Ovary (tissue), 7 donors: ENCODE measurements at regions not wholly inside any gene's neighbourhood (a gene's known extent, or its start where the extent isn't known, plus 50 kb on each side); places are given as distances from the start of the nearest gene placed in this dataset.
"Not testable (repeated sequence)": the region's sequence is repeated elsewhere in the genome, so short reads cannot be mapped to it uniquely, and the experiment has no call there.

Experiments used
- DNase-seq, 5 donors: peaks; one replicate each; pipeline ENCODE4 v3.0.0-alpha.2; 2019 to 2020
- H3K27ac ChIP-seq, 2 donors: fragments of 200-600 bp; one replicate each; pipeline versions ENCODE4 v1.5.1 to v1.8.0; 2019 to 2022
- H3K27me3 ChIP-seq: fragments of 200-600 bp; one replicate; pipeline ENCODE4 v1.8.0; 2022
- H3K36me3 ChIP-seq: fragments of 200-600 bp; sonication (generic); one replicate; pipeline ENCODE4 v1.5.1; 2019
- H3K4me1 ChIP-seq: one replicate; pipeline ENCODE4 v1.8.1; 2013; ENCODE audit warnings: mild to moderate bottlenecking, moderate library complexity; ENCODE audit not compliant: insufficient read depth
- H3K4me3 ChIP-seq: fragments of 200-600 bp; sonication (generic); one replicate; pipeline ENCODE4 v1.5.1; 2017
- H3K9me3 ChIP-seq, 2 donors: fragments of 200-600 bp in 1 of 2; sonication (generic) in 1 of 2; one replicate each; pipeline versions ENCODE4 v1.5.1 to v1.8.1; 2013 to 2019; ENCODE audit warnings: mild to moderate bottlenecking in 1 of 2, moderate library complexity in 1 of 2
- EP300 ChIP-seq: sonication (generic); formaldehyde crosslinking; IDR thresholded peaks from one replicate; pipeline ENCODE4 v1.6.1; 2017; ENCODE audit warnings: antibody characterized with exemption
- POLR2A ChIP-seq: fragments of 450-650 bp; IDR thresholded peaks from one replicate; pipeline ENCODE4 v1.6.1; 2017; ENCODE audit warnings: antibody characterized with exemption, mild to moderate bottlenecking, moderate library complexity
- WGBS, 3 donors: extraction: QIAGEN DNeasy Blood & Tissue Kit in 1 of 3; methylation state at CpG; one replicate each; pipeline versions ENCODE4 v1.1.5 to v1.1.7; 2013 to 2017; 5-methylcytosine and 5-hydroxymethylcytosine counted together
- intact Hi-C, 4 donors: fragments of 100-400 bp; cut with DNase I; formaldehyde crosslinking; loops; one replicate each; pipeline versions ENCODE4 v1.11.0 to v1.15.1; 2022 to 2023
- TF ChIP-seq, protein P1 (sequence below), 3 donors: fragments of 450-650 bp in 2 of 3; fragments of 200-600 bp in 1 of 3; IDR thresholded peaks; one replicate each; pipeline versions ENCODE4 v1.5.1 to v1.8.0; 2016 to 2022; ENCODE audit warnings: antibody characterized with exemption in 3 of 3, mild to moderate bottlenecking in 1 of 3
- donor health status: DM: no; HTN: no; CAD: no; lungs with moderate emphysema.
- donor health status: DM: no; HTN: no; CAD: no.
- donor health status: Bipolar disorder and iron deficiency.
- donor health status: DM: no; HTN: no; CAD: no.
- donor health status: DM: yes; HTN: yes; CAD: no.

DNA sequence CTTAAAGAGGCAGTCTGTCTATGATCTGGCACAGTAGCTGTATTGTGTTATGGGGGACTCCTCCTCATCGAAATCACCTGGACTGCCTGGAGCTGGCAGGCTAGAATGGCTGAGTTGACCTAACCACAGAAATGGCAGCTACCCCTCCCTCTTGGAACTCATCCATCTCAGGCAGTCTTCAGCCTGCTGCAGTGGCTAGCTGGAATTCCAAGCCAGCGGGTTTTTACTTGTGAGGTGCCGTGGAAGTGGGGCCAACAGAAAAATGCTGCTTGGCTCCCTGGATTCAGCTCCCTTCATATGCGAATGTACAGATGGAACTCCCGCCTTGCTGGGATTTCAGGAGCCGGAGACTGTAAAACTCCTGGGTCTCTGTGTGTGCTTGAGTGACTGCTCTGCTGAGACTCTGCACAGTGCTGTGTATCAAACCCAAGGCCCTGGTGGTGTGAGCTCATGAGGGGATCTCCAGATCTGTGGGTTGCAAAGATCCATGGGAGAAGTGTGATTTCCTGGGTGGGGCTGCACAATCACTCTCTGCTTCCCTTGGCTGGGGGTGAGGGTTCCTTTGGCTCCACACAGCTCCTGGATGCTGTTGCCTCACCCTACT, 316.9 kb downstream of the CTH start:
- Histone ChIP-seq H3K27ac (no peak overlapping the region), H3K4me1 (no peaks in the 10 kb centered on the region), H3K4me3 (no peak overlapping the region), H3K27me3 (no peaks in the 10 kb centered on the region), H3K36me3 (no peaks in the 10 kb centered on the region), H3K9me3 (no peaks in the 10 kb centered on the region)
- intact Hi-C loops = no loop called here
- WGBS, 3 donors = 62 to 90% (median 83%) methylated on average over 6 of the region's 6 CpGs
- no peak for DNase-seq
- TF ChIP-seq EP300 = no peak
- no peak for TF ChIP-seq POLR2A
- TF ChIP-seq, protein P1, sequence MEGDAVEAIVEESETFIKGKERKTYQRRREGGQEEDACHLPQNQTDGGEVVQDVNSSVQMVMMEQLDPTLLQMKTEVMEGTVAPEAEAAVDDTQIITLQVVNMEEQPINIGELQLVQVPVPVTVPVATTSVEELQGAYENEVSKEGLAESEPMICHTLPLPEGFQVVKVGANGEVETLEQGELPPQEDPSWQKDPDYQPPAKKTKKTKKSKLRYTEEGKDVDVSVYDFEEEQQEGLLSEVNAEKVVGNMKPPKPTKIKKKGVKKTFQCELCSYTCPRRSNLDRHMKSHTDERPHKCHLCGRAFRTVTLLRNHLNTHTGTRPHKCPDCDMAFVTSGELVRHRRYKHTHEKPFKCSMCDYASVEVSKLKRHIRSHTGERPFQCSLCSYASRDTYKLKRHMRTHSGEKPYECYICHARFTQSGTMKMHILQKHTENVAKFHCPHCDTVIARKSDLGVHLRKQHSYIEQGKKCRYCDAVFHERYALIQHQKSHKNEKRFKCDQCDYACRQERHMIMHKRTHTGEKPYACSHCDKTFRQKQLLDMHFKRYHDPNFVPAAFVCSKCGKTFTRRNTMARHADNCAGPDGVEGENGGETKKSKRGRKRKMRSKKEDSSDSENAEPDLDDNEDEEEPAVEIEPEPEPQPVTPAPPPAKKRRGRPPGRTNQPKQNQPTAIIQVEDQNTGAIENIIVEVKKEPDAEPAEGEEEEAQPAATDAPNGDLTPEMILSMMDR (IDR thresholded peaks at IDR 0.05) = no peak

- H3K27me3 ChIP-seq, H3K4me3 ChIP-seq, H3K4me1 ChIP-seq, H3K9me3 ChIP-seq, DNase-seq, H3K36me3 ChIP-seq, H3K27ac ChIP-seq, intact Hi-C loops: not testable (repeated sequence)
- WGBS, 3 donors = 83 to 92% (median 85%) methylated on average over 5 to 6 of the region's 6 CpGs
These were observed 311.1 kb downstream of the PTGER3 start for GRCh38 chr1:70736518-70736917.

DNA sequence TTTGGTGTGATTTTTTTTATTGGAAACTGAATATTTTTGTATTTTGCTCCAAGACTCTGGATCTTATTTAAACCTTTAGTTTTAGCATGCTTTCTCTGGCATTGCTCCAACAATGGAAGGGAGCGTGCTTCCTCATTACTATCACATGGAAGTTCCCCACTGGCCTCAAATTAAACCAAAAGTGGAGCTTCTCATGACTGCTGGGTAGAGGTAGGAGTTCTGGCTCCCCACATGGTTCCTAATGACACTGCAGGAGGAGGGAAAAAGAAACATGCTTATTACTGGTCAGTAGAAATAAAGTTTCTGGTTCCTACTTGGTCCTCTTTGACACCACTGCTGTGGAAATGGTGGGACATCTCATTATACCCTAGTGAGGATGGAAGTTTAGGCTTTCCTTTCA, 310.5 kb downstream of the PTGER3 start:
- no peaks in the 10 kb centered on the region for H3K27me3 ChIP-seq

GRCh38 chr1:70738624-70739023, 309.0 kb downstream of the PTGER3 start:
- Histone ChIP-seq H3K9me3 (no peaks in the 10 kb centered on the region), H3K36me3 (no peaks in the 10 kb centered on the region), H3K27me3 (no peaks in the 10 kb centered on the region), H3K4me3 (no peak overlapping the region), H3K27ac (no peak overlapping the region), H3K4me1 (no peaks in the 10 kb centered on the region)
- TF ChIP-seq, protein P1 (IDR thresholded peaks at IDR 0.05) = no peak
- TF ChIP-seq POLR2A (no peak), EP300 (no peak)
- 32 to 36% (median 32%) methylated on average over 3 of the region's 3 CpGs for WGBS, 3 donors
- DNase-seq = no peak
- intact Hi-C loops = no loop called here

More for the DNA sequence above, 310.5 kb downstream of the PTGER3 start:
- Histone ChIP-seq H3K27ac (no peak overlapping the region), H3K4me1 (no peaks in the 10 kb centered on the region), H3K4me3 (no peak overlapping the region), H3K36me3 (no peaks in the 10 kb centered on the region), H3K9me3 (no peaks in the 10 kb centered on the region)
- intact Hi-C loops = no loop called here
- no peak for DNase-seq
- TF ChIP-seq EP300 (no peak), POLR2A (no peak)
- TF ChIP-seq, protein P1 (IDR thresholded peaks at IDR 0.05) = no peak
- WGBS, 3 donors = 25 to 45% (median 43%) methylated on average over 1 of the region's 1 CpG

GRCh38 chr1:70745199-70745598, 302.4 kb downstream of the PTGER3 start:
- Histone ChIP-seq H3K9me3 (no peaks in the 10 kb centered on the region), H3K36me3 (no peaks in the 10 kb centered on the region), H3K27me3 (no peaks in the 10 kb centered on the region), H3K4me1 (no peaks in the 10 kb centered on the region), H3K4me3 (no peak overlapping the region), H3K27ac (no peak overlapping the region)
- no peak for TF ChIP-seq EP300
- intact Hi-C loops = no loop called here
- DNase-seq = no peak
- WGBS, 3 donors = 75 to 82% (median 80%) methylated on average over 4 of the region's 4 CpGs

GRCh38 chr1:70746062-70746461, 301.6 kb downstream of the PTGER3 start:
- H3K27me3 ChIP-seq, H3K4me1 ChIP-seq, DNase-seq, intact Hi-C loops, H3K9me3 ChIP-seq, H3K36me3 ChIP-seq, H3K4me3 ChIP-seq, H3K27ac ChIP-seq: not testable (repeated sequence)
- WGBS, 3 donors = 92 to 96% (median 95%) methylated on average over 1 of the region's 1 CpG

DNA sequence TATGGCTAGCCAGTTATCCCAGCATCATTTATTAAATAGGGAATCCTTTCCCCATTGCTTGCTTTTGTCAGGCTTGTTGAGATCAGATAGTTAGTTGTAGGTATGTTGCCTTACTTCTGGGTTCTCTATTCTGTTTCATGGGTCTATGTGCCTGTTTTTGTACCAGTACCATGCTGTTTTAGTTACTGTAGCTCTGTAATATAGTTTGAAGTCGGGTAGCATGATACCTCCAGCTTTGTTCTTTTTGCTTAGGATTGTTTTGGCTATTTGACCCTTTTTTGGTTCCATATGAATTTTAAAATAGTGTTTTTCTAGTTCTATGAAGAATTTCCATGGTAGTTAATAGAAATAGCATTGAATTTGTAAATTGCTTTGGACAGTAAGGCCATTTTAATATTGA, 300.5 kb downstream of the PTGER3 start:
- H3K27ac ChIP-seq, intact Hi-C loops, H3K4me1 ChIP-seq, DNase-seq, H3K27me3 ChIP-seq, H3K4me3 ChIP-seq, H3K9me3 ChIP-seq, H3K36me3 ChIP-seq: not testable (repeated sequence)
- WGBS, 3 donors = 39 to 66% (median 52%) methylated on average over 1 of the region's 1 CpG

- intact Hi-C loops, H3K27ac ChIP-seq: not testable (repeated sequence)
These were observed 295.8 kb downstream of the PTGER3 start for GRCh38 chr1:70751676-70752287.

More at GRCh38 chr1:70751676-70752287, 295.8 kb downstream of the PTGER3 start:
- not testable (repeated sequence) for H3K27me3 ChIP-seq, H3K9me3 ChIP-seq, DNase-seq, H3K4me3 ChIP-seq, H3K36me3 ChIP-seq, H3K4me1 ChIP-seq
- WGBS, 3 donors = 64 to 75% (median 70%) methylated on average over 6 of the region's 6 CpGs
